Fibroblast of skin of back (primary cell): ENCODE measurements at regions not wholly inside any gene's neighbourhood (a gene's known extent, or its start where the extent isn't known, plus 50 kb on each side); places are given as distances from the start of the nearest gene placed in this dataset.
"Not testable (repeated sequence)": the region's sequence is repeated elsewhere in the genome, so short reads cannot be mapped to it uniquely, and the experiment has no call there.

Source experiments
- DNase-seq: peaks from one replicate; pipeline ENCODE4 v3.0.0-alpha.2; 2013

- no peak for DNase-seq
Observed at GRCh38 chr5:74499256-74500050, 141.1 kb downstream of the ENC1 start.

- DNase-seq, result peak; percentile 38
Observed at GRCh38 chr5:74497706-74498105, 142.8 kb downstream of the ENC1 start.

GRCh38 chr5:74493411-74493810 lies 147.1 kb downstream of the ENC1 start:
- DNase-seq, result peak; percentile 61

- no peak for DNase-seq
Observed at GRCh38 chr5:74492230-74492629, 148.3 kb downstream of the ENC1 start.

- DNase-seq, result no peak
Observed at GRCh38 chr5:74491586-74491985, 148.9 kb downstream of the ENC1 start.

- no peak for DNase-seq
Observed at GRCh38 chr5:74490814-74491213, 149.7 kb downstream of the ENC1 start.

GRCh38 chr5:74482990-74483389 lies 157.5 kb downstream of the ENC1 start:
- no peak for DNase-seq

- no peak for DNase-seq
Observed at GRCh38 chr5:74482523-74482922, 158.0 kb downstream of the ENC1 start.

- DNase-seq, result not testable (repeated sequence)
Observed at GRCh38 chr5:74481357-74481756, 159.2 kb downstream of the ENC1 start.

GRCh38 chr5:74480201-74480600 lies 160.3 kb downstream of the ENC1 start:
- DNase-seq, result no peak

- DNase-seq, result no peak
Observed at GRCh38 chr5:74478328-74478727, 162.2 kb downstream of the ENC1 start.

GRCh38 chr5:74477761-74478160 lies 162.8 kb downstream of the ENC1 start:
- no peak for DNase-seq

- DNase-seq, result no peak
Observed at GRCh38 chr5:74476819-74477453, 163.6 kb downstream of the ENC1 start.

GRCh38 chr5:74476046-74476818 lies 164.3 kb downstream of the ENC1 start:
- DNase-seq, result no peak

GRCh38 chr5:74471875-74472274 lies 168.7 kb downstream of the ENC1 start:
- no peak for DNase-seq

- DNase-seq, result no peak
Observed at GRCh38 chr5:74469234-74469994, 171.1 kb downstream of the ENC1 start.

GRCh38 chr5:74468421-74468820 lies 172.1 kb downstream of the ENC1 start:
- no peak for DNase-seq

GRCh38 chr5:74465724-74466123 lies 174.8 kb downstream of the ENC1 start:
- DNase-seq, result no peak

- no peak for DNase-seq
Observed at GRCh38 chr5:74464512-74465209, 175.9 kb downstream of the ENC1 start.

GRCh38 chr5:74462356-74462755 lies 178.2 kb downstream of the ENC1 start:
- no peak for DNase-seq

GRCh38 chr5:74461251-74461650 lies 179.3 kb downstream of the ENC1 start:
- no peak for DNase-seq

- DNase-seq, result no peak
Observed at GRCh38 chr5:74460694-74461093, 179.8 kb downstream of the ENC1 start.
